Panc1 (cell line): ENCODE measurements at regions not wholly inside any gene's neighbourhood (a gene's known extent, or its start where the extent isn't known, plus 50 kb on each side); places are given as distances from the start of the nearest gene placed in this dataset.

Source experiments
- ATAC-seq: fragments of 200-7000 bp; cut with Tn5 transposase; 2 replicates; pipeline ENCODE4 v1.9.1; 2020; ENCODE audit warnings: mild to moderate bottlenecking, moderate library complexity
- BruUV-seq: library from RNA; stranded (reverse); fragments of 400-500 nt; replicated peaks from 2 replicates; lab custom pipeline; 2021; lab: Mats Ljungman, UMichigan
- CTCF ChIA-PET: fragments of 300-600 bp; sonication (Branson Sonifier 250); formaldehyde crosslinking; loops from one replicate; lab custom pipeline; 2022; ENCODE audit warnings: antibody characterized with exemption; lab: Charles Lee
- POLR2A ChIA-PET: fragments of 300-600 bp; sonication (Branson Sonifier 250); formaldehyde crosslinking; loops from one replicate; lab custom pipeline; 2022; ENCODE audit warnings: antibody characterized with exemption; lab: Charles Lee
- DNase-seq: peaks from one replicate; pipeline ENCODE4 v3.0.0-alpha.2; 2010; ENCODE audit warnings: low read depth, low spot score
- H3K27ac ChIP-seq: 2 replicates; pipeline ENCODE4 v1.5.1; 2011; ENCODE audit warnings: mild to moderate bottlenecking, low read length, inconsistent platforms
- H3K27me3 ChIP-seq: fragments of 200-500 bp; sonication (Bioruptor generic); 2 replicates; pipeline ENCODE4 v1.6.0; 2014; ENCODE audit warnings: low read length, inconsistent platforms; ENCODE audit not compliant: control insufficient read depth, insufficient read depth
- H3K36me3 ChIP-seq: fragments of 200-500 bp; sonication (Bioruptor generic); 2 replicates; pipeline ENCODE4 v1.5.1; 2014; ENCODE audit warnings: inconsistent platforms, mild to moderate bottlenecking, low read length, moderate library complexity; ENCODE audit not compliant: control insufficient read depth, insufficient read depth
- H3K4me1 ChIP-seq: 2 replicates; pipeline ENCODE4 v1.5.1; 2011; ENCODE audit warnings: inconsistent platforms, mild to moderate bottlenecking, low read length, moderate library complexity; ENCODE audit not compliant: control insufficient read depth, insufficient read depth
- H3K4me3 ChIP-seq, 2 experiments: 2 replicates each; pipeline ENCODE4 v1.5.1; 2011 to 2012; ENCODE audit warnings: low read depth in 2 of 2, low read length in 2 of 2, mild to moderate bottlenecking in 2 of 2, inconsistent platforms in 1 of 2, moderate library complexity in 1 of 2
- H3K9me3 ChIP-seq: fragments of 200-500 bp; sonication (Bioruptor generic); 2 replicates; pipeline ENCODE4 v1.5.1; 2014; ENCODE audit warnings: low read depth, mild to moderate bottlenecking, inconsistent platforms, low read length, moderate library complexity; ENCODE audit not compliant: control insufficient read depth, insufficient read depth
- CTCF ChIP-seq: fragments of 450-650 bp; IDR thresholded peaks from 2 replicates; pipeline ENCODE4 v1.5.1; 2017; ENCODE audit warnings: mild to moderate bottlenecking
- POLR2AphosphoS5 ChIP-seq: IDR thresholded peaks from 2 replicates; pipeline ENCODE4 v1.6.1; 2012; ENCODE audit warnings: mild to moderate bottlenecking, low read depth, low read length, moderate library complexity
- REST ChIP-seq, 2 experiments: IDR thresholded peaks; 2 replicates each; pipeline ENCODE4 v1.6.1; 2011 to 2012; ENCODE audit warnings: low read depth in 2 of 2, control low read depth in 1 of 2, low read length in 1 of 2, mild to moderate bottlenecking in 1 of 2, moderate library complexity in 1 of 2; ENCODE audit not compliant: insufficient read depth in 1 of 2
- SIN3A ChIP-seq: IDR thresholded peaks from 2 replicates; pipeline ENCODE4 v1.6.1; 2012; ENCODE audit warnings: low read depth, mild to moderate bottlenecking, low read length, moderate library complexity, borderline replicate concordance; ENCODE audit not compliant: insufficient read depth
- TCF7L2 ChIP-seq: IDR thresholded peaks from 2 replicates; pipeline ENCODE4 v1.6.1; 2011; ENCODE audit warnings: mild to moderate bottlenecking, low read depth, low read length, inconsistent platforms
- in situ Hi-C: cut with HindIII; loops from 2 replicates; pipeline ENCODE4 v1.10.0; 2016; ENCODE audit warnings: low sequenced_read_pairs, low pct_unique_long_range_greater_than_20kb
- intact Hi-C: fragments of 100-400 bp; cut with micrococcal nuclease; formaldehyde crosslinking; loops from one replicate; pipeline ENCODE4 v1.10.0; 2022; ENCODE audit not compliant: unreplicated experiment

- POLR2A ChIA-PET = no interaction called here
- no peak for DNase-seq
- Histone ChIP-seq H3K36me3 (no peaks in the 10 kb centered on the region), H3K27ac (no peak overlapping the region), H3K27me3 (peaks cover under 1% of the 10 kb centered on the region; the same call in 1 of the 2 replicates), H3K4me1 (no peaks in the 10 kb centered on the region), H3K4me3 (no peak overlapping the region), H3K9me3 (no peaks in the 10 kb centered on the region)
- TF ChIP-seq SIN3A (no peak), POLR2AphosphoS5 (no peak), REST (IDR thresholded peaks at IDR 0.05; ENCODE audit: insufficient read depth in 1 of 2, low read depth in 2 of 2, low read length in 1 of 2) (no peak), CTCF (no peak), TCF7L2 (no peak)
- no TSS peak for BruUV-seq
- in situ Hi-C loops (no loop called here), intact Hi-C loops (no loop called here)
- ATAC-seq = no peak
- CTCF ChIA-PET = interaction anchor here (0.7 kb wide), 1 partner anchor 9 kb away, joined by 4 read pairs; no protein-coding TSS in a partner anchor
These were observed 128.9 kb upstream of the SIX2 start for GRCh38 chr2:45137966-45138695.

- ChIA-PET CTCF (no interaction called here), POLR2A (no interaction called here)
- no peak overlapping the region for H3K4me3 ChIP-seq
- ATAC-seq = no peak
- TF ChIP-seq POLR2AphosphoS5 (no peak), TCF7L2 (no peak), CTCF (no peak), SIN3A (no peak), REST (IDR thresholded peaks at IDR 0.05; ENCODE audit: insufficient read depth in 1 of 2, low read depth in 2 of 2, low read length in 1 of 2) (no peak)
- no peak overlapping the region for H3K27ac ChIP-seq
- peaks cover 7% of the 10 kb centered on the region; the same call in 1 of the 2 replicates for H3K27me3 ChIP-seq
- H3K36me3 ChIP-seq = no peaks in the 10 kb centered on the region
- H3K4me1 ChIP-seq = no peaks in the 10 kb centered on the region
- DNase-seq = no peak
- intact Hi-C loops (no loop called here), in situ Hi-C loops (no loop called here)
- no TSS peak for BruUV-seq
- H3K9me3 ChIP-seq = no peaks in the 10 kb centered on the region
These were observed 125.5 kb upstream of the SIX2 start for GRCh38 chr2:45134726-45135125.
